Activated naive CD8-positive, alpha-beta T cell (primary cell): ENCODE measurements at regions not wholly inside any gene's neighbourhood (a gene's known extent, or its start where the extent isn't known, plus 50 kb on each side); places are given as distances from the start of the nearest gene placed in this dataset.

Experiments used
- H3K27ac Mint-ChIP-seq: one replicate; pipeline ENCODE4 v1.8.0; 2021; ENCODE audit warnings: mixed read lengths
- H3K27me3 Mint-ChIP-seq: one replicate; pipeline ENCODE4 v1.8.0; 2021; ENCODE audit warnings: mixed read lengths
- H3K36me3 Mint-ChIP-seq: one replicate; pipeline ENCODE4 v1.8.0; 2021; ENCODE audit warnings: mixed read lengths
- H3K4me1 Mint-ChIP-seq: one replicate; pipeline ENCODE4 v1.8.0; 2021; ENCODE audit warnings: low read depth, mixed read lengths
- H3K4me3 Mint-ChIP-seq: one replicate; pipeline ENCODE4 v1.8.0; 2021; ENCODE audit warnings: mild to moderate bottlenecking, mixed read lengths
- H3K9me3 Mint-ChIP-seq: one replicate; pipeline ENCODE4 v1.8.0; 2021; ENCODE audit warnings: low read depth, mixed read lengths

- Mint-ChIP-seq H3K4me1 (no peaks in the 10 kb centered on the region), H3K27me3 (no peaks in the 10 kb centered on the region), H3K27ac (no peak overlapping the region), H3K4me3 (no peak overlapping the region), H3K36me3 (no peaks in the 10 kb centered on the region), H3K9me3 (peaks cover 3% of the 10 kb centered on the region)
Measured at GRCh38 chr13:34478376-34478775, 463.7 kb upstream of the NBEA start.

GRCh38 chr13:34502011-34502410, 440.1 kb upstream of the NBEA start:
- Mint-ChIP-seq H3K4me1 (no peaks in the 10 kb centered on the region), H3K36me3 (no peaks in the 10 kb centered on the region), H3K9me3 (no peaks in the 10 kb centered on the region), H3K27ac (no peak overlapping the region), H3K27me3 (no peaks in the 10 kb centered on the region), H3K4me3 (no peak overlapping the region)

- H3K27me3 Mint-ChIP-seq = no peaks in the 10 kb centered on the region
- H3K4me3 Mint-ChIP-seq = no peak overlapping the region
- no peak overlapping the region for H3K27ac Mint-ChIP-seq
- no peaks in the 10 kb centered on the region for H3K4me1 Mint-ChIP-seq
- H3K36me3 Mint-ChIP-seq = no peaks in the 10 kb centered on the region
- H3K9me3 Mint-ChIP-seq = no peaks in the 10 kb centered on the region
Measured at GRCh38 chr13:34502621-34503020, 439.4 kb upstream of the NBEA start.

GRCh38 chr13:34506796-34507195, 435.3 kb upstream of the NBEA start:
- H3K27ac Mint-ChIP-seq = no peak overlapping the region
- no peaks in the 10 kb centered on the region for H3K27me3 Mint-ChIP-seq
- no peaks in the 10 kb centered on the region for H3K4me1 Mint-ChIP-seq
- peaks cover 4% of the 10 kb centered on the region for H3K9me3 Mint-ChIP-seq
- no peaks in the 10 kb centered on the region for H3K36me3 Mint-ChIP-seq
- H3K4me3 Mint-ChIP-seq = no peak overlapping the region

- H3K4me3 Mint-ChIP-seq = no peak overlapping the region
- no peaks in the 10 kb centered on the region for H3K27me3 Mint-ChIP-seq
- H3K36me3 Mint-ChIP-seq = no peaks in the 10 kb centered on the region
- H3K27ac Mint-ChIP-seq = no peak overlapping the region
- no peaks in the 10 kb centered on the region for H3K4me1 Mint-ChIP-seq
- peaks cover 10% of the 10 kb centered on the region for H3K9me3 Mint-ChIP-seq
Measured at GRCh38 chr13:34507630-34508029, 434.4 kb upstream of the NBEA start.

- peaks cover 15% of the 10 kb centered on the region for H3K9me3 Mint-ChIP-seq
- no peaks in the 10 kb centered on the region for H3K27me3 Mint-ChIP-seq
- H3K4me3 Mint-ChIP-seq = no peak overlapping the region
- H3K36me3 Mint-ChIP-seq = no peaks in the 10 kb centered on the region
- no peaks in the 10 kb centered on the region for H3K4me1 Mint-ChIP-seq
- no peak overlapping the region for H3K27ac Mint-ChIP-seq
Measured at GRCh38 chr13:34512817-34513216, 429.3 kb upstream of the NBEA start.

- H3K27ac Mint-ChIP-seq = no peak overlapping the region
- no peaks in the 10 kb centered on the region for H3K27me3 Mint-ChIP-seq
- no peak overlapping the region for H3K4me3 Mint-ChIP-seq
- H3K9me3 Mint-ChIP-seq = peaks cover 13% of the 10 kb centered on the region
- H3K36me3 Mint-ChIP-seq = no peaks in the 10 kb centered on the region
- H3K4me1 Mint-ChIP-seq = no peaks in the 10 kb centered on the region
Measured at GRCh38 chr13:34513526-34513925, 428.5 kb upstream of the NBEA start.

- no peaks in the 10 kb centered on the region for H3K36me3 Mint-ChIP-seq
Measured at GRCh38 chr13:34515201-34515600, 426.9 kb upstream of the NBEA start.

GRCh38 chr13:34521171-34521570, 420.9 kb upstream of the NBEA start:
- no peaks in the 10 kb centered on the region for H3K36me3 Mint-ChIP-seq
- H3K27me3 Mint-ChIP-seq = no peaks in the 10 kb centered on the region
- H3K4me3 Mint-ChIP-seq = no peak overlapping the region
- no peaks in the 10 kb centered on the region for H3K9me3 Mint-ChIP-seq
- H3K4me1 Mint-ChIP-seq = no peaks in the 10 kb centered on the region
- no peak overlapping the region for H3K27ac Mint-ChIP-seq

More at GRCh38 chr13:34515201-34515600, 426.9 kb upstream of the NBEA start:
- H3K4me1 Mint-ChIP-seq = no peaks in the 10 kb centered on the region
- no peak overlapping the region for H3K4me3 Mint-ChIP-seq
- H3K27me3 Mint-ChIP-seq = no peaks in the 10 kb centered on the region
- no peak overlapping the region for H3K27ac Mint-ChIP-seq
- H3K9me3 Mint-ChIP-seq = peaks cover 10% of the 10 kb centered on the region

GRCh38 chr13:34522808-34523207, 419.3 kb upstream of the NBEA start:
- no peaks in the 10 kb centered on the region for H3K27me3 Mint-ChIP-seq
- no peak overlapping the region for H3K4me3 Mint-ChIP-seq
- H3K36me3 Mint-ChIP-seq = no peaks in the 10 kb centered on the region
- no peaks in the 10 kb centered on the region for H3K9me3 Mint-ChIP-seq
- H3K27ac Mint-ChIP-seq = no peak overlapping the region
- H3K4me1 Mint-ChIP-seq = no peaks in the 10 kb centered on the region

GRCh38 chr13:34523406-34523805, 418.7 kb upstream of the NBEA start:
- Mint-ChIP-seq H3K27ac (no peak overlapping the region), H3K4me3 (no peak overlapping the region), H3K27me3 (no peaks in the 10 kb centered on the region), H3K9me3 (no peaks in the 10 kb centered on the region), H3K36me3 (no peaks in the 10 kb centered on the region), H3K4me1 (no peaks in the 10 kb centered on the region)

GRCh38 chr13:34533941-34534340, 408.1 kb upstream of the NBEA start:
- Mint-ChIP-seq H3K27me3 (no peaks in the 10 kb centered on the region), H3K27ac (no peak overlapping the region), H3K9me3 (peaks cover 6% of the 10 kb centered on the region), H3K4me3 (no peak overlapping the region), H3K36me3 (no peaks in the 10 kb centered on the region), H3K4me1 (no peaks in the 10 kb centered on the region)

- H3K4me1 Mint-ChIP-seq = no peaks in the 10 kb centered on the region
- H3K27me3 Mint-ChIP-seq = no peaks in the 10 kb centered on the region
- H3K27ac Mint-ChIP-seq = no peak overlapping the region
- H3K4me3 Mint-ChIP-seq = no peak overlapping the region
- H3K36me3 Mint-ChIP-seq = no peaks in the 10 kb centered on the region
- H3K9me3 Mint-ChIP-seq = no peaks in the 10 kb centered on the region
Measured at GRCh38 chr13:34542321-34542720, 399.7 kb upstream of the NBEA start.

GRCh38 chr13:34543836-34544235, 398.2 kb upstream of the NBEA start:
- Mint-ChIP-seq H3K4me3 (no peak overlapping the region), H3K36me3 (no peaks in the 10 kb centered on the region), H3K9me3 (no peaks in the 10 kb centered on the region), H3K27me3 (no peaks in the 10 kb centered on the region), H3K4me1 (no peaks in the 10 kb centered on the region), H3K27ac (no peak overlapping the region)

GRCh38 chr13:34545461-34545860, 396.6 kb upstream of the NBEA start:
- H3K9me3 Mint-ChIP-seq = no peaks in the 10 kb centered on the region
- no peaks in the 10 kb centered on the region for H3K27me3 Mint-ChIP-seq
- no peaks in the 10 kb centered on the region for H3K36me3 Mint-ChIP-seq
- no peak overlapping the region for H3K4me3 Mint-ChIP-seq
- H3K27ac Mint-ChIP-seq = no peak overlapping the region
- H3K4me1 Mint-ChIP-seq = no peaks in the 10 kb centered on the region

- Mint-ChIP-seq H3K36me3 (no peaks in the 10 kb centered on the region), H3K27me3 (no peaks in the 10 kb centered on the region), H3K9me3 (no peaks in the 10 kb centered on the region), H3K4me1 (no peaks in the 10 kb centered on the region), H3K4me3 (no peak overlapping the region), H3K27ac (no peak overlapping the region)
Measured at GRCh38 chr13:34546344-34547250, 395.5 kb upstream of the NBEA start.
